GM12872 (cell line): ENCODE measurements at regions not wholly inside any gene's neighbourhood (a gene's known extent, or its start where the extent isn't known, plus 50 kb on each side); places are given as distances from the start of the nearest gene placed in this dataset.

Experiments
- TF ChIP-seq, protein P1 (sequence below): IDR thresholded peaks from 3 replicates; pipeline ENCODE4 v1.5.1; 2011; ENCODE audit warnings: low read depth, mild to moderate bottlenecking, low read length, moderate library complexity; ENCODE audit not compliant: insufficient read depth

DNA sequence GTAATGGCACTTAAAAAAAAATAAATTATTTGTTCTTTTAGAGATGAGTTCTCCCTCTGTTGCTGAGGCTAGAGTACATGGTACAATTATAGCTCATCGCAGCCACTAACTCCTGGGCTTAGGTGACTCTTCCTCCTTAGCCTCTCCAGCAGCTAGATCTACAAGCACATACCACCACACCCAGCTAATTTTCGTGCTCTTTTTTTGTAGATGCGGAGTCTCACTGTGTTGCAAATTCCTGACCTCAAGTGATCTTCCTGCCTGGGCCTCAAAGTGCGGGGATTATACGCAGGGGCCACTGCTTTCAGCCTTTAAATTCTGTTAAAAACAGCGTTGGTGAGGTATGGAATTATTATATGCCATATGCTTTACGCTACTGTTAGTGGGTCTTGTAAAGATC lies 2034.0 kb downstream of the OLFM4 start:
- TF ChIP-seq, protein P1, sequence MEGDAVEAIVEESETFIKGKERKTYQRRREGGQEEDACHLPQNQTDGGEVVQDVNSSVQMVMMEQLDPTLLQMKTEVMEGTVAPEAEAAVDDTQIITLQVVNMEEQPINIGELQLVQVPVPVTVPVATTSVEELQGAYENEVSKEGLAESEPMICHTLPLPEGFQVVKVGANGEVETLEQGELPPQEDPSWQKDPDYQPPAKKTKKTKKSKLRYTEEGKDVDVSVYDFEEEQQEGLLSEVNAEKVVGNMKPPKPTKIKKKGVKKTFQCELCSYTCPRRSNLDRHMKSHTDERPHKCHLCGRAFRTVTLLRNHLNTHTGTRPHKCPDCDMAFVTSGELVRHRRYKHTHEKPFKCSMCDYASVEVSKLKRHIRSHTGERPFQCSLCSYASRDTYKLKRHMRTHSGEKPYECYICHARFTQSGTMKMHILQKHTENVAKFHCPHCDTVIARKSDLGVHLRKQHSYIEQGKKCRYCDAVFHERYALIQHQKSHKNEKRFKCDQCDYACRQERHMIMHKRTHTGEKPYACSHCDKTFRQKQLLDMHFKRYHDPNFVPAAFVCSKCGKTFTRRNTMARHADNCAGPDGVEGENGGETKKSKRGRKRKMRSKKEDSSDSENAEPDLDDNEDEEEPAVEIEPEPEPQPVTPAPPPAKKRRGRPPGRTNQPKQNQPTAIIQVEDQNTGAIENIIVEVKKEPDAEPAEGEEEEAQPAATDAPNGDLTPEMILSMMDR: no peak

DNA sequence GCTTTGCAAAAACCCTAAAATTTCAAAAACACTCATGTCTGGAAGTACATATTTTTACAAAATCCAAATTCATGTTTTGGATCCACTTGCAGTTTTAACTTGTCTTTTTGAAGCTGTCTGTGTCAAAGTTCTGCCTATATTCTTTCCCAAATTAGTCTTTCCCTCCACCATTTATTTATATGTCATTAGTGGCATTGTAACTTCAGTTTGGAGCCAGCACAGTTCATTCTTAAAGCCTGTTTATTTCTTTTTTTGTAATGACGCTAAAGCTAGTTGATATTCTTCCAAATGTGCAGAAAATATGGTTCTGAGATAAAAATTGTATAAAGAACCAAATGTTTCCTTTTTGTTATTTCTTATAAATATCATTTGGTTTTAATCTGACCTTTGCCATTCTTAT lies 2039.3 kb downstream of the OLFM4 start:
- TF ChIP-seq, protein P1: no peak

DNA sequence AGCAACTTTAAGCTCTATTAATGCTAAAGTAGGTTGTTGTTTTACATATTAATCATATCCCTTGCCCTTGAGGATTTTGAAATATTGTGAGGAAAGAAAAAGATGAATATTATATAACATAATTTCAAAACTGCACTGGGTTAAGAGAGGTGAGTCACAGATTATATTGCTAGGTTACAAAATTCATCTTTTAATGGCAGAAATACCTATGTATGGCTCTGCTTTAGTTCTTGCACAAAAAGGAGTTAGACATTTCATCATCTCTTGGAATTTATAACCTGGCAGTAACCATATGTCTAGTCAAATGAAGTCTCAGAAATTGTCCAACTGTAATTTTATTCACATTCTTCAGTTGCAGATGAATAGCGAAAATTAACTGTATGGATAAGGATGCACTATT lies 2041.1 kb downstream of the OLFM4 start:
- TF ChIP-seq, protein P1: no peak

DNA sequence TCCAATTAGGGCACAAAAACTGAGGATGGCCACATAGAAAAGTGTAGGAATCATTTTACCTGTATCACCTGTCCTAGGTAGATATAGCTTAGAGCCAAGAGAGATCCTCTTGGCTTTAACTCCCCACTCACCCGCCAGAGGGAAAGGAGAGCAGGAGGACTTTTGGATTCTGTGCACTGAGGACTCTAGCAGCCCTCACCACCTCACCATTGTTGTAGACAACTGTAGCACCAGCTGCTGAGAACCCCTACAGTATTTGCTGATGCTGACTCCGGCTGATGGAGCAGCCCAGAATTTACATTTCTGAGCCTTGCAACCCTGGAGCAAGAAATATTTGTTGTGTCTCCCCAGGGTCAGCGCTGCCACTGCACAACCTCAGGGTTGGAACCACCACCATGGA lies 2044.4 kb downstream of the OLFM4 start:
- TF ChIP-seq, protein P1: no peak

DNA sequence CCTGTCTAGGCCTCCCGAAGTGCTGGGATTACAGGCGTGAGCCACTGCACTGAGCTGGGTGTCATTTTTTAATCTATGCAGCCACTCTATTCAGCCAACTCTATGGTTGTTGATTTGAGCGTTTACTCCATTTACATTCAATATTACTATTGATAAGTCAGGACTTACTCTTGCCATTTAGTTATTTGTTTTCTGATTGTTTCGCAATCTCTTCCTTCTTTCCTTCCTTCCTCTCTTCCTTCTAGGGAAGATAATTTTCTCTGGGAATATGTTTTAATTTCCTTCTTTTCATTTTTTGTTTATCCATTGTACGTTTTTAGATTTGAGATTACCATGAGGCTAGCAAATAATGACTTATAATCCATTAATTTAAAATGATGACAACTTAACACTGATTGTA lies 2056.0 kb downstream of the OLFM4 start:
- TF ChIP-seq, protein P1: no peak

DNA sequence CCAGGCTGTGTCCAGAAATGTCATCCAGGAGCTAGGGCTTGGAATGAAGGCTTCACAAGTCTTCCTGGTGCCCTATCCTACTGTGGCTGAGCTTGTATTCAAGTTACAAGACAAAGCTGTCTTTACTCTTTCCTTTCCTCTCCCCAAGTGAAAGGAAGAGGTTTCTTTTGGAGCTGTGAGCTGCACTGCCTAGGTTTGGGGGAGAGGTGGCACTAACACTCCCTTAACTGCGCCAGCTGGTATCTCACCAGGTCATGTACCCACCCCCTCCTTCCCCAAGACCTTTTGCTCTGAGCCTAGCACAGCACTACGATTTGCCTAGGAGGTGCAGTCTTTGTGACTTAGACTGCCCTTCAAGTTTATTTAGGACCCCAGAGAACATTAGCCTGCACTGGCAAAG lies 2053.6 kb upstream of the PRR20A start:
- TF ChIP-seq, protein P1: no peak

DNA sequence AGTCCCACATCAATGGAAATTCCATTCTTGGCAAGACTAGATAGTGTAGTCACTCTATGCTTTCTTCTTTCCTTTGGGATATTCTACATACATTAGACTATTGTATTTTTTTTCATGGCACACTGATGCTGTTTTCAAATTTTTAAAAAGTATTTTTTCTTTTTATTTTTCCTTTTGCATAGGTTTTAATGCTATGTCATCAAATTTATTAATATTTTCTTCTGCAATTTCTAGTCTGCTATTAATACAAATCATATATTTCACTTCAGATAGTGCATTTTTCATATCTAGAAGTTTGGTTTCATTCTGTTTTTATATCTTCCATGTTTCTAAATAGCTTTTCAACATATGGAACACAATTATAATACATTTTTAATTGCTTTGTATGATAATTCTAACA lies 2050.1 kb upstream of the PRR20A start:
- TF ChIP-seq, protein P1: no peak

DNA sequence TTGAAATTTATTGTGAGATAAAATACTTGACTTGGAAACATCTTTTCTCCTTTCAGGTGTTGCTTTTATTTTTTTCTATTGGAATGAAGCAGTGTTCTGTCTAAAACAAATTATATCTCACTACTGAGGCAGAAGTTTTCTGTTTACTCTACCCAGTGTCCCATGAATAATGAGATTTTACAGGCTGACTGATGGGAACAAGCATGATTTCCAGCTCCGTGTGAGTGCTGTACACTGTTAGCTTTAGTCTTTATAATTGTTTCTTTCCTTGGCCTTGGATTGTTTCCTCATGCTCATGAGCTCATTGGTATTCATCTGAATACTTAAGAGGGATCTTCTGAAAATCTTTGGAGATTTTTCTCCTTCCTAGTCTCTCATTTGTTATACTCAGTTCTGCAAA lies 2049.5 kb upstream of the PRR20A start:
- TF ChIP-seq, protein P1: no peak
